ENCODE measurements at regions not wholly inside any gene's neighbourhood (a gene's known extent, or its start where the extent isn't known, plus 50 kb on each side); places are given as distances from the start of the nearest gene placed in this dataset.

DNA sequence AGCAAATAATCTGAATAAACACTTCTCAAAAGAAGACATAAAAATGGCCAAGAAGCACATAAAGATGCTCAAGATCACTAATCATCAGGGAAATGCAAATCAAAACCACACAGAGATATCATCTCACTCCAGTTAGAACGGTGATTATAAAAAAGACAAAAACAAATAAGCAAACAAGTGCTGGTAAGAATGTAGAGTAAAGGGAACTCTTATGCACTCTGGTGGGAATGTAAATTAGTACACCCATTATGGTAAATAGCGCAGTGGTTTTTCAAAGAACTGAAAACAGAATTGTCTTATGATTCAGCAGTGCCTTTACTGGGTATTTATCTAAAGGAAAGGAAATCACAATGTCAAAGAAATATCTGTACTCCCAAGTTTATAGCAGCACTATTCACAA lies 343.2 kb downstream of the HAPSTR1 start:
- H3K27ac Mint-ChIP-seq, result no peak overlapping the region
- intact Hi-C loops (cut with DNase I, micrococcal nuclease), result no loop called here
- no peaks in the 10 kb centered on the region for H3K9me3 Mint-ChIP-seq (ENCODE audit: low read depth)
- ATAC-seq (no peak), DNase-seq (no peak)
- H3K27me3 Mint-ChIP-seq, result peaks cover 7% of the 10 kb centered on the region
- H3K4me1 Mint-ChIP-seq, result no peaks in the 10 kb centered on the region
- no peaks in the 10 kb centered on the region for H3K36me3 Mint-ChIP-seq (ENCODE audit: low read depth)
- H3K4me3 Mint-ChIP-seq, result no peak overlapping the region
- ChIA-PET POLR2A (no interaction called here), CTCF (no interaction called here)

DNA sequence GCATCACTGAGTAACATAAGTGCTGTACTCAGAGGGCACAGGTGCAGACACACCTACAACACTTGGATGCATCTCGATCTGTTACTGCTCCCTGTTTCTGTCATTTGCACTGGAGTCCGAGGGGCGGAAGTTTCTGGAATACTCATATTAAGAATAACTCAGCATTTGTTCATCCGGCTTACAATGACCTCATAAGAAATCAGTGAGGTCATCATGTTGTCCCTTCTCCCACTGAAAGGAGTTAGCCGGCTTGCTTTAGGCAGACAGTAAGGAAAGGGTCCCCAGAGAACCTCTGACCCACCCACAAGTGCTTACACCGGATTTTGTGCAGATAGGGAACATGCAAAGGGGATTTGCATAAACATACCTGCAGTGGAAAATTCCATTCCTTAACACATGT lies 344.7 kb downstream of the HAPSTR1 start:
- Mint-ChIP-seq H3K4me3 (no peak overlapping the region), H3K4me1 (no peaks in the 10 kb centered on the region), H3K27ac (no peak overlapping the region), H3K9me3 (ENCODE audit: low read depth) (no peaks in the 10 kb centered on the region), H3K27me3 (peaks cover 7% of the 10 kb centered on the region), H3K36me3 (ENCODE audit: low read depth) (no peaks in the 10 kb centered on the region)
- no peak for DNase-seq
- CTCF ChIA-PET, result no interaction called here
- intact Hi-C loops (cut with DNase I, micrococcal nuclease), result no loop called here
- ATAC-seq, result no peak
- POLR2A ChIA-PET, result no interaction called here

- DNase-seq, result no peak
- Mint-ChIP-seq H3K4me1 (no peaks in the 10 kb centered on the region), H3K27ac (no peak overlapping the region), H3K4me3 (no peak overlapping the region), H3K36me3 (ENCODE audit: low read depth) (no peaks in the 10 kb centered on the region), H3K9me3 (ENCODE audit: low read depth) (no peaks in the 10 kb centered on the region), H3K27me3 (peaks cover 5% of the 10 kb centered on the region)
- CTCF ChIA-PET, result no interaction called here
- no peak for ATAC-seq
- intact Hi-C loops (cut with DNase I, micrococcal nuclease), result no loop called here
- POLR2A ChIA-PET, result no interaction called here
Measured at GRCh38 chr16:9437115-9437514, 345.7 kb downstream of the HAPSTR1 start.

GRCh38 chr16:9438991-9439390 lies 347.5 kb downstream of the HAPSTR1 start:
- ATAC-seq (no peak), DNase-seq (no peak)
- intact Hi-C loops (cut with DNase I, micrococcal nuclease), result no loop called here
- POLR2A ChIA-PET, result no interaction called here
- Mint-ChIP-seq H3K27me3 (peaks cover 3% of the 10 kb centered on the region), H3K4me1 (no peaks in the 10 kb centered on the region), H3K27ac (no peak overlapping the region), H3K4me3 (no peak overlapping the region), H3K9me3 (ENCODE audit: low read depth) (no peaks in the 10 kb centered on the region), H3K36me3 (ENCODE audit: low read depth) (no peaks in the 10 kb centered on the region)
- CTCF ChIA-PET, result no interaction called here

DNA sequence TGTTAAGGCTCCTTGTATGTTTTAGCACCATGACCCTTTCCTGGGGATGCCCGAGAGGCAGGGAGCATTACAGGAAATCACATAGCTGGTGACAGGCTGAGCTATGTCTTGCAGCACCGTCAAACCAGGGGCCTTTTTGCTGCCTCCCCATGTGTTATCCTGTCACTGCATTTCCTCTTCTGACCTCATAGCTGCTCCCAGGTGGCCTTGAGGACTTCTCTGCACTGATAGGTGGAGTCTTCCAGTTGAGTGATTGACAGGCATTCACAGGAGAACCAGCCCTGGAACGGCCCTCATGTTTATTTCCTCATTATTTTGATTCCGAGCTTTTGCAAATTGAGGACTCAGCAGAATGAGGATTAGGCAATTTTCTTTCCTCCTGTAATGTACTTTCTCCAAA lies 349.6 kb downstream of the HAPSTR1 start:
- Mint-ChIP-seq H3K27me3 (no peaks in the 10 kb centered on the region), H3K27ac (no peak overlapping the region), H3K4me3 (no peak overlapping the region), H3K36me3 (ENCODE audit: low read depth) (no peaks in the 10 kb centered on the region), H3K4me1 (no peaks in the 10 kb centered on the region), H3K9me3 (ENCODE audit: low read depth) (no peaks in the 10 kb centered on the region)
- no peak for DNase-seq
- ATAC-seq, result no peak
- intact Hi-C loops (cut with DNase I, micrococcal nuclease), result loop anchor here in 1 of 2 experiments (10.0 kb wide), 1 partner anchor 744 kb away; the partner anchor contains the start of gene GRIN2A
- CTCF ChIA-PET, result interaction anchor here (1.0 kb wide), 1 partner anchor 59 kb away, joined by 3 read pairs; no protein-coding TSS in a partner anchor
- POLR2A ChIA-PET, result no interaction called here

GRCh38 chr16:9443864-9444263 lies 352.4 kb downstream of the HAPSTR1 start:
- ATAC-seq (no peak), DNase-seq (no peak)
- intact Hi-C loops (cut with DNase I, micrococcal nuclease), result loop anchor here in 1 of 2 experiments (10.0 kb wide), 1 partner anchor 741 kb away; the partner anchor contains the start of gene GRIN2A
- Mint-ChIP-seq H3K27me3 (no peaks in the 10 kb centered on the region), H3K9me3 (ENCODE audit: low read depth) (peaks cover 2% of the 10 kb centered on the region), H3K4me1 (no peaks in the 10 kb centered on the region), H3K36me3 (ENCODE audit: low read depth) (no peaks in the 10 kb centered on the region), H3K4me3 (no peak overlapping the region), H3K27ac (no peak overlapping the region)
- ChIA-PET POLR2A (no interaction called here), CTCF (no interaction called here)

DNA sequence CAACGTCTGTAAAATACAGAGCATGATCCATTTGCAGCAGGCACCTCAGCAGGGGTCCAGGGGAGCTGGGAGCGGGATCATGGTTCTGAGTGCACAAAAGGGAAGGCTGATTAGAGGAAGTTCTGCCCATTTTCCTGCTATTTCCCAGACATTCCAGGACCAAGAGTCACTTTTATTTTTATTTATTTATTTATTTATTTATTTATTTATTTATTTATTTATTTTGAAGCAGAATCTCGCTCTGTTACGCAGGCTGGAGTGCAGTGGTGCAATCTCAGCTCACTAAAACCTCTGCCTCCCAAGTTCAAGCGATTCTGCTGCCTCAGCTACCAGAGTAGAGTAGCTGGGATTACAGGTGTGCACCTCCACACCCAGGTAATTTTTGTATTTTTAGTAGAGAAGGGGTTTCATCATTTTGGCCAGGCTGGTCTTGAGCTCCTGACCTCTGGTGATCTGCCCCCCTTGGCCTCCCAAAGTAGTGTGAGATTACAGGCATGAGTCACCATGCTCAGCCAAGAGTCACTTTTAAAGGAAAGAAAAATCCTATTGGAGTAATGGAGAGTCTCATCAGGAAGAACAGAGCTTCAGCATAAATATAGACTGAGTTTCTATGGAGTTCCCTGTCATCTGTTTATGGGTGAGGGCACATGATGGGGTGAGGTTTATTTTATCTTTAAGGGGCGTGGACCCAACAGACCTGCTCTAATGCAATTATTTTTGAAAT lies 355.2 kb downstream of the HAPSTR1 start:
- CTCF ChIA-PET, result no interaction called here

DNA sequence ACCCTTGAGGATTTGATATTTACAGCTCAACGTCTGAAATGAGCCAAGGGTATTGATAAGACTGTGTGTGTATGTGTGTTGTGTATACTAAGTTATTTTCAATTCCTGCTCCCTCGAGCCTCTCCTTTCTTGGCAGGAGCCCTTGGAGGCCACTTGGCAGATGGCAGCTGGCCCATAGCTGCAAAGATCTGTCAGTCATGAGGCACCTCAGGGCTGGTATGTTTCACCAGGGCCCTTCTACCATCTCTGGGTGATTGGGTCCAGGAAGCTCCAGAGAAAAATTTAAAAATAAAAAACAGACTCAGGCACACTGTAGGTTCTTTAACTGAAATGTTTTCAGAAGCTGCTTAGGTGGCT lies 355.7 kb downstream of the HAPSTR1 start:
- Mint-ChIP-seq H3K36me3 (ENCODE audit: low read depth) (no peaks in the 10 kb centered on the region), H3K27me3 (no peaks in the 10 kb centered on the region), H3K4me1 (no peaks in the 10 kb centered on the region), H3K9me3 (ENCODE audit: low read depth) (peaks cover 13% of the 10 kb centered on the region), H3K4me3 (no peak overlapping the region), H3K27ac (no peak overlapping the region)
- no peak for DNase-seq
- ChIA-PET CTCF (no interaction called here), POLR2A (no interaction called here)
- no peak for ATAC-seq
- intact Hi-C loops (cut with DNase I, micrococcal nuclease), result loop anchor here in 1 of 2 experiments (10.0 kb wide), 1 partner anchor 738 kb away; the partner anchor contains the start of gene GRIN2A

More for the DNA sequence above, 355.2 kb downstream of the HAPSTR1 start:
- ATAC-seq (no peak), DNase-seq (no peak)
- Mint-ChIP-seq H3K4me1 (no peaks in the 10 kb centered on the region), H3K9me3 (ENCODE audit: low read depth) (peaks cover 13% of the 10 kb centered on the region), H3K27me3 (no peaks in the 10 kb centered on the region), H3K4me3 (no peak overlapping the region), H3K27ac (no peak overlapping the region), H3K36me3 (ENCODE audit: low read depth) (no peaks in the 10 kb centered on the region)
- intact Hi-C loops (cut with DNase I, micrococcal nuclease), result loop anchor here in 1 of 2 experiments (10.0 kb wide), 1 partner anchor 738 kb away; the partner anchor contains the start of gene GRIN2A
- POLR2A ChIA-PET, result interaction anchor here (0.6 kb wide), 1 partner anchor 853 kb away, joined by 3 read pairs; no protein-coding TSS in a partner anchor

DNA sequence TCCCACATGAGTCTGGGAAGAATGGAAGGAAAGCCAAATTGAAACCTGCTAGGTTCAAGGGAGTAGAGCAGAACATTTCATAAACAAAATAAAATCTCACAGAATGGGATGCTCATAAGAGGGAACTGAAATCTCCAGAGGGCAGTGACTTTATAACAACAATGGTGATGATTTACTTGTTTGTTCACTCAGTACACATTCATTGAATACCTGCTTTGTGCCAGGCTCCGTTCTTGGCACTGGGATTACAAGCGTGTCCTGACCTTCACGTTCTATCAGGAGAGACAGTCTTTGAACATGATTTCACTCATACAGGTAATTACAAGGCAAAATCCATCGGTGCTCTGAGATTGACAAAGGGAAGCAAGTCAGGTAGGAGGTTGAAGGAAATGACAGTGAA lies 356.3 kb downstream of the HAPSTR1 start:
- Mint-ChIP-seq H3K27me3 (no peaks in the 10 kb centered on the region), H3K36me3 (ENCODE audit: low read depth) (no peaks in the 10 kb centered on the region), H3K9me3 (ENCODE audit: low read depth) (peaks cover 13% of the 10 kb centered on the region), H3K4me1 (no peaks in the 10 kb centered on the region), H3K27ac (no peak overlapping the region), H3K4me3 (no peak overlapping the region)
- ATAC-seq, result no peak
- no peak for DNase-seq
- CTCF ChIA-PET, result no interaction called here
- intact Hi-C loops (cut with DNase I, micrococcal nuclease), result loop anchor here in 1 of 2 experiments (10.0 kb wide), 1 partner anchor 737 kb away; the partner anchor contains the start of gene GRIN2A
- POLR2A ChIA-PET, result no interaction called here

DNA sequence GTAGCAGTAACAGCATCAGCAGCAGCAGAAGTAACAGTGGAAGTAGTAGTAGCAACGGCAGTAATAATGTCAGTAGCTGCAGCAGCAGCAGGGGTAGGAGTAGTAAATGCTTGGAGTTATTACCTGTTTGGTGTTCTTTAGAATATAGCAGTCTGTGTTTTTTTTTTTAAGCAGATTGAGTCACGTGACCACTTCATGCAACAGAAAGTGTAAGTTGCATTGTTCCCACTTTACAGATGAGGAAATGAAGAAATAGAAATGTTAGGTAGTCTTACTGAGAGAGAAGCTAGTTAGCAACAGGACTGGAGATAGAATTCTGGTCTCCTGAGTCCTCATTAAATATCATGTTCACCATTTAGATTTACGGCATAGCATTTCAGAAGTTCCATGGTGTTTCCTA lies 358.2 kb downstream of the HAPSTR1 start:
- intact Hi-C loops (cut with DNase I, micrococcal nuclease), result loop anchor here in 1 of 2 experiments (10.0 kb wide), 1 partner anchor 735 kb away; the partner anchor contains the start of gene GRIN2A
- DNase-seq (no peak), ATAC-seq (no peak)
- no peaks in the 10 kb centered on the region for H3K36me3 Mint-ChIP-seq (ENCODE audit: low read depth)
- ChIA-PET POLR2A (no interaction called here), CTCF (no interaction called here)
- no peak overlapping the region for H3K4me3 Mint-ChIP-seq
- no peaks in the 10 kb centered on the region for H3K27me3 Mint-ChIP-seq
- H3K27ac Mint-ChIP-seq, result no peak overlapping the region
- H3K4me1 Mint-ChIP-seq, result no peaks in the 10 kb centered on the region
- H3K9me3 Mint-ChIP-seq (ENCODE audit: low read depth), result peaks cover 17% of the 10 kb centered on the region

- ChIA-PET CTCF (no interaction called here), POLR2A (no interaction called here)
- no peak for ATAC-seq
- H3K4me1 Mint-ChIP-seq, result no peaks in the 10 kb centered on the region
- H3K36me3 Mint-ChIP-seq (ENCODE audit: low read depth), result no peaks in the 10 kb centered on the region
- H3K27me3 Mint-ChIP-seq, result no peaks in the 10 kb centered on the region
- no peak overlapping the region for H3K4me3 Mint-ChIP-seq
- intact Hi-C loops (cut with DNase I, micrococcal nuclease), result no loop called here
- H3K9me3 Mint-ChIP-seq (ENCODE audit: low read depth), result peaks cover 11% of the 10 kb centered on the region
- no peak overlapping the region for H3K27ac Mint-ChIP-seq
- no peak for DNase-seq
Measured at GRCh38 chr16:9457215-9457614, 365.8 kb downstream of the HAPSTR1 start.

DNA sequence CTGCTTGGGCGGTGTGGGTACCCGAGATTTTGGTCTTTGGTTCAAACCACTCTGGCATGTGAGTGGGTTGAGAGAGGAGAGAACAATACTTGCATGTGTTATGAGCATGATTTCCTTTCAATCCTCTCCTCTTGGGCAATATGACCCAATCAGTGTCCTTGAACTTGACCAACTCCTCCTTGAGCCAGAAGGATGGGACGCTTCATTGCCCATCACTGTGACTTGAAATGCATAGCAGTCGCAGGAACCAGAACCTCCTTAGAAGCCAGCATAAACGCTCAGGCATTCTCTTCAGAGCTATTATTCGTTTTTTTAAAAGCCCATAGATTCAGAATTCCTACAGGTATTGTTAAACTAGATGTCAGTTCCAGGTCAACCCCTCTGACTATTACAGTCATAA lies 367.4 kb downstream of the HAPSTR1 start:
- Mint-ChIP-seq H3K27me3 (no peaks in the 10 kb centered on the region), H3K4me1 (no peaks in the 10 kb centered on the region), H3K27ac (no peak overlapping the region), H3K36me3 (ENCODE audit: low read depth) (no peaks in the 10 kb centered on the region), H3K9me3 (ENCODE audit: low read depth) (peaks cover 11% of the 10 kb centered on the region), H3K4me3 (no peak overlapping the region)
- CTCF ChIA-PET, result no interaction called here
- DNase-seq, result no peak
- no peak for ATAC-seq
- intact Hi-C loops (cut with DNase I, micrococcal nuclease), result no loop called here
- POLR2A ChIA-PET, result no interaction called here

Measured in activated CD4-positive, alpha-beta T cell treated with anti-CD3 and anti-CD28 coated beads for 36 hours (primary cell).